GM18909 (cell line): ENCODE measurements at regions not wholly inside any gene's neighbourhood (a gene's known extent, or its start where the extent isn't known, plus 50 kb on each side); places are given as distances from the start of the nearest gene placed in this dataset.

Source experiments
- ATAC-seq: cut with Tn5 transposase; IDR thresholded peaks from one replicate; pipeline ENCODE4 v1.9.1; 2021; ENCODE audit warnings: mild to moderate bottlenecking; ENCODE audit not compliant: unreplicated experiment, poor library complexity

DNA sequence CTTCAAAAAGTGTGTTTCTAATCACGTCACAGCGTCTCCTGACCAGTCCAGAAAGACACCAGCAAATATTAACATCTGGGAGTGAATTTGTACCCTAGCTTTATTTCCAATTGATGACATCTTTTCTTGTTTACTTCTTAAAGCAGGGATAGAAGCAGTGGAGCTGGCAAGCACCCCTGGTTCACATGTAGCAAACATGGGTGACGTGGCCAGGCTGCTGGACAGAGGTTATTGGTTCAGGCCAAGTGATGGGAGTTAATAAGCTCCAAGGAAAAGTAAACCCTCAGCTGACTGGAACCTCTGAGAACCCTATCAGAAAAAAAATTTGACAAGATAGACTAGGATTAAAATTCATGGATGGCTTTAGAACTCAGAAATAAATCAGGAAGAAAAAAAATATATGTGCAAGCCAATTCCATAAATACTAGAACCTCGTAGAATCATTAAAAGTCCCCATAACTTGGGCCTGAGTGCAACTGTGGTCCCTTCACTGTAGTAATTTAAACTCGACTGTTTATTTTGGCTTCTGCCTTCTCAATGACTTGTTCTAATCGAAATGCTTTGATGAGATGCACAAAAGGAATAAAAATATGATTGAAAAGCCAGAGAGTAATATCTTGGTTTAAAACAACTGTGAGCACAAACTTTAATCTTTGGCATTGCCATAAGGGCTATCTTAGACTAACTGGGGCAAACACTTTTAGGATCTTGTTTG lies 121.5 kb upstream of the CTAGE1 start:
- no peak for ATAC-seq

DNA sequence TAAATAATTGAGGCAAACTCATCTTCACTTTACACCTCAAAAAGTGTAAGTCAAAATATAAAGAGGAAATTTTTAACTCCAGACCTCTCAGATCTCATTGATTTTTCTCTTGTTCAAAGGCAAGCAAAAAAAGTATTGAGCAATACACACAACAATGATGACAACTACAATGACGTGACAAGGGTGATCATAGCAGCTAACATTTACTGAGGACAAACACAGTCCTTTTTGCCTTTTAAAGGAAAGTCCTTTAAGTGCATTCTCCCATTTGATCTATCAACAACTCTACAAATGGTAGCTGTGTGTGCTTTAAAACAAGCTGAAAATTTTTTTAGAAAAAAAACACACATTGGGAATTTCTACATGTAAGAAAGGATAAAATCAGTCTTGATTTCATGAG lies 123.5 kb upstream of the CTAGE1 start:
- ATAC-seq = no peak

DNA sequence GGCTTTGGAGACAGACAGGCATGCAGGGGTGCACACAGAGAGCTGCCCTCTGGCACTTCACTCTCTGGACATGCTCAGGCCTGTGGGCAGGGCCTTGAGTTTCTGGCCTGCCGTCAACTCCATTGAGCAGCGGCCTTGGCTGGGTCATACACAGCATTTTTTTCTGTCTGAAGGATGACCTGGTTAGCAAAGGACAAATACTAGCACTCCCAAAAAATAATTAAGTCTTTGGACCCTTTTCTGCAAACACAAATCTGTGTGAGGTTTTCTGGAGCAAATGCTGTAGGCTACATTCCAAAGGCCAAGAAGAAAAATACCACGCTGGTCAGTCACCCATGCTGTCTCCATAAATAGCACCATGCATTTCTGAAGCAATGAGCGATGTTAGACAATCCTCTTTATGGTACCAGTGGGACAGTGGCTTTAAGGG lies 124.7 kb upstream of the CTAGE1 start:
- ATAC-seq = no peak

DNA sequence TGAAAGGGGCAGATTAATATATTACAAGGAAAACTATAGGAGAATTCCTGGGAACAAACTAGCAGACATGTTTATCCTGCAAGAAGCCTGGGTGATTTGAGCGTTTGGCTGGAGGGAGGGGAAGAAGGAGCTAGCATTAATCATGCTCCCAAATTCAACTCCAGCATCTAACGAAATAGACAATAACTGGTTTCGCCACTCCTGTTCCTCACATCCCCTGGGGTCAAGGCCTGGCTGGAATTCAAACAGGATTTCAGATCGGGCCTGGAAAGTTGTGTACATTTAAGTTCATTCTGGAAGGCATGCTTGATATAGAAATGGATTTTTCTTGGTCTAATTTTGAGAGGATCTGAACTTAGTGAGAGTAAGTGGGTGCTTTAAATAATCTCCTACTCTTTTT lies 126.1 kb upstream of the CTAGE1 start:
- no peak for ATAC-seq

DNA sequence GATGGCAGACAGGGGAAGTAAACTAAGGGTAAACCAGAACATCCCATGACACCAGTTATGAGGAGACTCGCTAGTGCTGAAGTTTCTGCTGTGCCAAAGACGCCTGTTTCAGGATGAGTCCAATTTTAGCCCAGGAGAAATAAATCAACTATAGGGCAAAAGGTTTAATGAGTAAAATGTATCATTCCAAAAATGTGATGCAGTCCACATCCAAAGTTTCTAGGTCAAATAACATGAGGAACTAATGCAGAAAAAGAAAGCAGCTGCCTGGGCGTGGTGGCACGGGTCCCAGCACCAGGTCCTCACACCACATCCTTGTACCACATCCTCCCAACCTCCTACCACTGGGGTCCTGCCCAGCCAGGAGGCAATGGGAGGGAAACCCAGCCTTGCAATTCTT lies 126.9 kb upstream of the CTAGE1 start:
- ATAC-seq = no peak

DNA sequence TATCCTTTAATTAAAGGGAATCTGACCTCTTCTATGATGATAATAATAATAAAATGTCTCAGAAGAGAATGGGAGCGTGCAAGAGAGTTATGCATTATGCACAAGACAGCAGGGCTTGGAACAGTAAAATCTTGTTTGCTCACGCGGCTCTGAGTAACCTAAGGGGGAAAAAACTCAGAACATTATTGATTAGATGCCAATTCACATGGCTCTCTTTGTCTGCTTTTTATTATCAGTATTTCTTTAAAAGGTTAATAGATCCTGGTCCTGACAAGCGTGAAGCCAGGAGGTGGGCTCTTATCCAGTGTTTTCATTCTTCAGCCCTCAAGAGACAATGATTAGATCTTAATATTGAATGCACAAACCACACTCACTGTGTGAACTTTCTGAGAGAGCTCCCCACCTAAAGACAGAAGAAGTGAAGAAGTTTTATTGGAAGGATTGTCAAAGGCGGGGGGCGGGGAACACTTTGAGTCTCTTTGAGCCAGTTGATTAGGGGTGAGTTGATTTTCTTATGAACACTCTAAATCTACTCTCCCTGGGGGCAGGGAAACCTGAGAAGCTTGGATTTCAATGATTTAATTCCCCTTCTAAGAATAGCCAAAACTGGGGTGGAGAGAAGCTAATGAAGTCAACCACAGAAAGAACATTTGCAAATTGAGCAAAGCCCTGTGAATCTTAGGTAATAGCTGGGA lies 127.5 kb upstream of the CTAGE1 start:
- ATAC-seq = no peak

DNA sequence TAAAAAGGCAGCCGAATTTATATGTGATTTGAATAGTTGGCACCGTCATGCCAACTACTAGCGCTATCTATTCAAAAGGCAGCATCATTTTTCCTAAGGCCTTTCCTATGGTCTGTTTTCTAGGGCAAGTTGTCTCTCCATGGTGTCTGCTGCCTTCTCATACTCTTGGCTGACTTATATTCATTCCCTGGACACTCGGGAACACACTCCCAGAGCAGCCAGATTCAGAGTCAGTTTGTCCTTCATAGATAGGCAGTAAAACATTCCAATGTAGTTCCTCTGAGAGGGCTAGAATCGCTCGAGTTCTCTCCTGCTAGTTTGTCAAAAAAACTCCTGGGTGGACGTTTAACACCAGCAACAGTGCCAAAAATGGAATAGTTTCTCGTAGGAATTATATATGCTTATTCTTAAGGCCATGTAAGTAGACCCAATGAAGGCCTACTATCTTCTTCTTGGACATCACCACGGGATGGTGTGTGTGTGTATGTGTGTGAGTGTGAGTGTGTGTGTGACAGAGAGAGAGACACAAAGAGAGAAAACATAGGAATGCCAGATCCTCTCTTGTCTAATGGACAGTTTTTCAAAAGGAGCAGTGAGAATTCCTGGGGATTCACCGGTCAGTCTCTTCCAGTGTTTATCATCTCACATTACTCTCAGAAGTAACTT lies 129.3 kb upstream of the CTAGE1 start:
- ATAC-seq = no peak

DNA sequence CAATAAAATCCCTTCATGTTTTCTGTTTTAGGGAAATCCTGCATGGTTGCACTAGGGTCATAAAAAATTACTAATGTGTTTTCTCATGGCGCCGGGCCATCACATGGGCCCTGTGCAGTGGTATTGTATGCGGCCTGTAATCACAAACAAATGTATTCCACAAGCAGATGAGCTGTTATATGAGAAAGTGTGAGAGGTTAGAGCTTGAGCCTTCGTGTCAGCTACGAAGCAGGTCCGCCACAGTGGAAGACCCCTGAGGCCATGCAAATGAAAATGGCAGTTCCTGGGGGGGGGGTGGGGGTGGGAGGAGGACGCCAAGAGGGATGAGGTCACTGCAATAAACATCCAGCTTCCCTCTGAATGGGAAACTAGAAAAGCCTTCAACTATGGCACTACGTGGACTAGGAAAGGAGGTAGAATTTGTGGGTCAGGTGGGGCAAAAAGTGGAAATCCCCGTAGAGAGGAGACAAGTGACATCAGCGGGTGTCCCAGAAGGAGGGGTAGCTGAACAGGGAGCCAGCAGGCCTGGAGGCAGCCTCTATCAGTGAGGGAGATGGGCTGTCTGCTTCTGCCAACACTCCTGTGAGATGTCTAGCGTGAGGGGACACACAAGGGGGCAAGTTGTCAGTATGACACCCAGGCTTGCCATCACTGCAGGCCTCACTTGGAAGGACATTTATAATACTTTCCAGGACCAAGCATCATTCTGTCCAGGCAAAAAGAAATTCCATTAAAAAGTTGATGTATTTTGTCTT lies 130.3 kb upstream of the CTAGE1 start:
- ATAC-seq = no peak

DNA sequence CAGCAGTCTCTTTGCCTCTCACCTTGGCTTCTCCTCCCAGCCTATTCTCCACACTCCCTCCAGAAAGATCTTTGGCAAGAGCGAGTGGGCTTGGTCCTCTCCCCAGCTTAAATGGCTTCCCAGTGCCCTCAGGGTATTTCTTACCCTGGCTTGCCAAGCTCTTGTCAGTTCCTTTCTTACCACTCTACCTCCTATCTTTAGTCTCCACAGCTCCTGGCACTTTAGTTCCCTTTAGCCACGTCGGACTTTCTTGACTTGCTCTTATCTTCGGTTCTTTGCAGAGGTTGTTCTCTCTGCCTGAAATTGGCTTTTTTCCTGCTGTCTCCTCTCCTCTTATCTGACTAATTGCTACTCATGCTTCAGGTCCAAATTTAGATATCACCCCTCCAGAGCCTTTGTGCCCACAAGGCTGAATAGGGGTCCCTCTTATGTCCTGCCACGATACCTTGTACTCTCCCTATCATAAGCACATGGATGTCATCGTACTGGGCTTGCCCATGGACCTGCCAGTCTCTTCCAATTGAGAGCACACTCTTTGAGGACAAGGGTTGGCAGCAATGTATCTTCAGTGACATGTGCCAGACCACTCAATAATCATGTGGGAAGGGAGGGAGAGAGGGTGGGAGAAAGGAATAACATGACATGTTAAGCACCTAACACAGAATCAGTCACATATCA lies 131.7 kb upstream of the CTAGE1 start:
- no peak for ATAC-seq

DNA sequence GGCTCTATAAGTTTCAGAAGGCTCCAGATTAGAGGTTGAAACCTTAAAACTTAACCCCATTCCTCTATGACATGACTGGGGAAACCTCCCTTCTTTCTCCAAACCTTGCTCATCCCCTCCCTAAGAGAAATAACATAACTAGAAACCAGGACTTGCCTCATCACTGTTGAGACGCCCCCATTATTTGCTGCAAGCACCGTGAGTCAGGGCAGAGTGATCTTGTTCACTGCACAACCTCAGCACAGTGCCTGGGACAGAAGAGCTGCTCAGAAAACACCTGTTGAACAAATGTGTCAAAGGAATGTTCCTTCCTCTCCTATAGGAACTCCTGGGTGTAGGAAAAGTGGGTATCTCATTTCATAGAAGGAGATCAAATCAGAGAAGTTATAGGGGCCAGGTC lies 132.7 kb upstream of the CTAGE1 start:
- no peak for ATAC-seq

DNA sequence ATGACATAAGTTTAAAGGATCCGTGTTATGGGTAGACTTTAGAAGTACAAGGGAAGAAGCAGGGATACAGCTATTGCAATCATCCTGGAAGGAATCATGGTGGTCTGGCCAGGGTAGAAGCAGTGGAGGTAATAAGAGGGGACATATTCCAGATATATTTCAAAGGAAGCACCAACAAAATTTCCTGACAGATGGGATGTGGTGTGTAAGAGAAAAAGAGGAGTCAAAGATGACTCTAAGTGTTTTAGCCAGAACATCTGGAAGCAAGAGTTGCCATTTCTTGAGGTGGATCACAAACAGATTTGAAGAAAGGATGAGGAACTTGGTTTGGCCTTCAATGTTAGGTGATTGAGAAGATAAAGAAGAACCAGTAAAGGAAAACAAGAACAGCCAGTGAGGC lies 133.1 kb upstream of the CTAGE1 start:
- ATAC-seq = no peak

DNA sequence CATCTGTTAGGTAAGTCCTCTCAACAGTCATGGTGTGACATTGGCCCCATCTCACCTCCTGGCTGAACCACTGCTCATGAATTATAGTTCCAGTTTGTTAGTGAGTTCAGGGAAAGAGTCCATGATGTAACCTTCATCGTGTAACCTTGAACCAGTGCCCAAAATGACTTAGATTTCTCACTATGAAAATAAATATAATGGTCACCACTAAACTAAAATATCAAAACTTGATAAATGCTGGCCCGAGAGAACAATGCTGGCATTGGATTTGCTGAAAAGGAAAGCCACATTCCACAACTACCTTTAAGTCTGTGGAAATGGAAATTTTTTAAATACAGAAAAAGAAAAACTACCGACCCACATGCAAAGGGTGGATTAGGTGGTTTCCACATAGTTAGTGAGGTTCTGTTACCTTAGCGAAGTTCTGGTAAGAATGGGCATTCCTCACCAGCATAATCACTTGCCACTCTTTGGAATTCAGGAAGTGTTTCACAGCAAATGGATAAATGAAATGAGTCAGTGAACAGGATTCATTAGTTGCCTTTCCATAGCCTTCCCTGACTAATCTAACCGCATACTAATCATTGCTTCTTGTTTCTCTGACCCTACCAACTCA lies 133.9 kb upstream of the CTAGE1 start:
- ATAC-seq = no peak

DNA sequence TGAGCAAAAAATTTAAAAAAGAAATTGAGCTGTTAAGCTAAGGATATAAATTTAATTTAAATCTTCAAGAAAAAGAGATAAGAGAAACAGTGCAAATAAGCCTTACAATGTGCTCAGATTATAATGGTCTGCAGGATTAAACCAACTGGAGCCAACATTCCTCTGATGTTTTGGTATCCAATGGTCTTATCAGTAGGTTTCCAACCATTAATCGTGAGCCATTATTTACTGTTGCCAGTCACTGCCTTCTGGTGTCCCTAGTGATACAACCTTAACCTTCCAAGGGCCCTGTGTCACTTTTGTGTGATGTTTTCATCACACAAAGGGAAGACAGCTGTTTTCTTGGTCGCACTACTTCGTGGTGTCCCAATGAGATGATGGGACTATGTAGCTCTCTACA lies 134.5 kb upstream of the CTAGE1 start:
- ATAC-seq = no peak

DNA sequence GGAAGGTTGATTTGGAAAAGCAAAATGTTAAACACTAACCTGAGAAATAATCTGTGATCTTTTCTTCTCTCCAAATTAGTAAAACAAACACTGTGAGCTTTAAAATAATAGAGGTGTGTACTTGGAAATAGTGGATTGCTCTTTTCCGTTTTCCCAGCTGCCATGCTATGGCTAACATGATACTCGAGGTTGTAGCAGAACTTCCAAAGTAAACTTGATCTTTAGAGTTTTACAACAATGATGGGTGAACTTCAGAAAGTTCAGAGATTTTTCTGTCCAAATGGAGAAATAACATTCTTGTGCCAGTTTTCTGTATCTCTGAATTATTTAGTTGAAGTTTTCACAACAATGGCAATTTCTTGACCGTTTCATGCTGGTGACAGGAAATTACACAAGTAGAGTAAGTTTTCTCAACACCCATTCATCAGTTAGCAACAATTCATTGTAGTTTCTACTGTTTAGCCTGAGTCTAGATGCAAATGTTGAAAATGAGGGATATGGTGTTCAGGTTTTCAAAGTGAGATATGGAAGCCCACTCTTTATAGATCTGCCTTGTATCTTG lies 135.3 kb upstream of the CTAGE1 start:
- no peak for ATAC-seq

DNA sequence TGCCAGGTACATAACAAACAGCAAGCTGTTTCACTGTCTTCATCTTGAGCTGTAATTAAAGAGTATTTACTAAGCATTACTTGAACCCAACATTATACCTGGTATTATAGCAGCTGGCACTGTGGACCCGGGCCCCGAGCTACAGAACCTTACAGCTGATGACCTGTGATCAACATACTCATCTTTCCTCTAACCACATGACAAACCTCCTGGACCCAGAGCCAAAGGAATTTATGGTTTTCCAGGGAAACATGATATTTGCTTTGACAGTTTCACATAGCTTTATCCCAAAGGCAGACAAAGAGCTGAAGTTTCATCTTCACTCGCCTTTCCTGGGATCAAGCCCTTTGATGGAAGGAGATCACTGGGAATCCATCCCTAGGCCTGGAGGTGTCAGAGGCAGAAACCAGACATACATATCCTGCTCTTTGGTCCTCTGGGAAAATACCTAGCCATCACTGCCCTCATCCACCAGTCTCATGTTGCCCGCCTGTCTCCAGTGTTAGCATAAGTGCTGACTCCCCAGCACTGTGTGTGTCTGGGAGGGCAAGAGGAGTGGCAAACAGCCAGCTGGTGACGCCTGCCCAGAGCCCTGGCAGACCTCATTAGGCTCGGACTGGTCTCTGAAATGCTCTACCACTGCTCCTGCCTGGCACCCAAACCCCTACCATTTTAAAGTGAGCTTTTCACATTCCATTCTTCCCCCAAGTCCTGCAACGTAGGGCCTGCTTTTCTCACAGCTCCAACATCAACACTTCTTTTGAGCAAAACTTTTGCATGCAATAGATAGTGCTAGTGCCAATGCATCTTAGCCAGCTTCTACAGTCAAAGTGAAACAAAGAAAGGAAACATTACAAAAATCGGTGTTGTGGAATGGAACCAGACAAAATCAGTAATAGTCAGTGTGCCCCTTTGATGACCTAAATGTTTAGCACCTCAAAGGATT lies 138.8 kb upstream of the CTAGE1 start:
- no peak for ATAC-seq

DNA sequence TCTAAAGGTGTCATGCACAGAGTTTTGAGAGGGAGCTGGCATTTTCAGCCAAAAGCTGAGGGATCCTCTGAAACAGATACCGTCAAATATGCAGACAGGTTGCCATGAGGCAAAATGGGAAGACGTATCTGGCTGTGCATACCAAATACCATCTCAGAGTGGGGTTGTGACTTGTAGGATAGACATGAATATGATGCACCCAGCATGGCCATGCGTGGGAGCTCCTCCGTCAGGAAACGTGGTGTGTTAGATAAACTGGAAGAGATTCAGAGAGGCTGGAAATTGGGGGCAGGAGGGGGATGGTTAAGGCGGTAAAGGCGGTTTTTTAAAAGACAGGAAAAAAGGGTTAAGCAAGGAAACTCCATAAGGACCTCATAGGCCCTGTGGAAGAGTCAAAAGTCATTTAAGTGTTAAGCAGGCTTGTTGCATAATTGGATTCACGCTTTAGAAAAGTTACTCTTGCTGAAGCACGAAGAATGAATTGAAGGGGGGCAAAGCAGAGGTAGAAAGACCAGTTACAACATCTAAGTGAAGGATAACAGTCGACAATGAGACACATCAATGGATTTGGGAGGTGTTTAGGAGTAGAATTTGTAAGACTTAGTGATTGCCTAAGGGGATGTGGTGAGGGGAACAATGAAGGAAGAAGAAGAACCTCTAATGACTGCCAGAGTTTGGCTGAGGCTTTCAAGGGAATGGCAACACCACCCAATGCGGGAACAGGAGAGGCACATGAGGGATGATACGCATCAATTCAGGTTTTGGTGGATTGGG lies 139.6 kb upstream of the CTAGE1 start:
- ATAC-seq = no peak

DNA sequence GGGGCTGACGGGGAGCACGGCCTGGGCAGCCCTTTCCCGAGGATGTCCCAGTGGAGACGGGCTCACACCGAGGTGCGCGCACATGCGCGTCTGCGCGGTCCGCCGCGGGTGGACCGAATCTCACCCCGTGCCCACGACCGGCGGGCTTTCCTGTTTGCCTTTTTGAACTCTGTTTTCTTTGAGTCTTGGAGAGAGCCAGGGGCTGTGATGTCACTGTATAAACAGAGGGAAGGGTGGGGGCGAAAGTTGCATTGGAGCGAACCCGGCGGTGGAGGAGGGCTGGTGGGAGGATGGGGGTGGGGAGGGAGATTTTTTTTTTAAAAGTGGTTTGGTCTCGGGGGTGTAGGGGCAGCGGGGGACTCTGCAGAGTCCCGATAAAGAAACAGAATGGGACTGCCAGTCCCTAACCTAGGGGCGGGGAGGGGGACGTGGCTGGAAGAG lies 141.2 kb upstream of the CTAGE1 start:
- ATAC-seq = no peak
